ENCODE measurements at regions not wholly inside any gene's neighbourhood (a gene's known extent, or its start where the extent isn't known, plus 50 kb on each side); places are given as distances from the start of the nearest gene placed in this dataset.

GRCh38 chr6:67634199-67634598 lies 1000.9 kb upstream of the ADGRB3 start:
- no peaks in the 10 kb centered on the region for H3K9me3 Mint-ChIP-seq
- H3K27ac Mint-ChIP-seq, result no peak overlapping the region
- H3K27me3 Mint-ChIP-seq, result no peaks in the 10 kb centered on the region
- no peak for TF ChIP-seq CTCF (conservative IDR thresholded peaks at IDR 0.05)
- H3K4me3 Mint-ChIP-seq, result no peak overlapping the region
- no peaks in the 10 kb centered on the region for H3K36me3 Mint-ChIP-seq
- DNase-seq (ENCODE audit: extremely low spot score, unreplicated experiment), result no peak
- no peaks in the 10 kb centered on the region for H3K4me1 Mint-ChIP-seq (ENCODE audit: unreplicated experiment)

GRCh38 chr6:67633058-67633457 lies 1002.0 kb upstream of the ADGRB3 start:
- H3K27ac Mint-ChIP-seq, result no peak overlapping the region
- H3K27me3 Mint-ChIP-seq, result no peaks in the 10 kb centered on the region
- DNase-seq (ENCODE audit: extremely low spot score, unreplicated experiment), result no peak
- no peak overlapping the region for H3K4me3 Mint-ChIP-seq
- no peaks in the 10 kb centered on the region for H3K4me1 Mint-ChIP-seq (ENCODE audit: unreplicated experiment)
- no peak for TF ChIP-seq CTCF (conservative IDR thresholded peaks at IDR 0.05)
- H3K9me3 Mint-ChIP-seq, result no peaks in the 10 kb centered on the region
- no peaks in the 10 kb centered on the region for H3K36me3 Mint-ChIP-seq

GRCh38 chr6:67630146-67630545 lies 1004.9 kb upstream of the ADGRB3 start:
- Mint-ChIP-seq H3K27me3 (no peaks in the 10 kb centered on the region), H3K36me3 (no peaks in the 10 kb centered on the region), H3K4me1 (ENCODE audit: unreplicated experiment) (no peaks in the 10 kb centered on the region), H3K9me3 (no peaks in the 10 kb centered on the region), H3K27ac (no peak overlapping the region), H3K4me3 (no peak overlapping the region)
- no peak for DNase-seq (ENCODE audit: extremely low spot score, unreplicated experiment)
- no peak for TF ChIP-seq CTCF (conservative IDR thresholded peaks at IDR 0.05)

GRCh38 chr6:67629258-67629657 lies 1005.8 kb upstream of the ADGRB3 start:
- no peaks in the 10 kb centered on the region for H3K9me3 Mint-ChIP-seq
- DNase-seq (ENCODE audit: extremely low spot score, unreplicated experiment), result no peak
- no peaks in the 10 kb centered on the region for H3K4me1 Mint-ChIP-seq (ENCODE audit: unreplicated experiment)
- H3K27me3 Mint-ChIP-seq, result no peaks in the 10 kb centered on the region
- H3K27ac Mint-ChIP-seq, result no peak overlapping the region
- no peak for TF ChIP-seq CTCF (conservative IDR thresholded peaks at IDR 0.05)
- no peak overlapping the region for H3K4me3 Mint-ChIP-seq
- no peaks in the 10 kb centered on the region for H3K36me3 Mint-ChIP-seq

GRCh38 chr6:67615796-67616195 lies 1019.3 kb upstream of the ADGRB3 start:
- no peaks in the 10 kb centered on the region for H3K9me3 Mint-ChIP-seq
- DNase-seq (ENCODE audit: extremely low spot score, unreplicated experiment), result no peak
- TF ChIP-seq CTCF (conservative IDR thresholded peaks at IDR 0.05), result no peak
- H3K4me1 Mint-ChIP-seq (ENCODE audit: unreplicated experiment), result no peaks in the 10 kb centered on the region
- H3K4me3 Mint-ChIP-seq, result no peak overlapping the region
- H3K27ac Mint-ChIP-seq, result no peak overlapping the region
- no peaks in the 10 kb centered on the region for H3K36me3 Mint-ChIP-seq
- H3K27me3 Mint-ChIP-seq, result no peaks in the 10 kb centered on the region

GRCh38 chr6:67608099-67608749 lies 1026.9 kb upstream of the ADGRB3 start:
- Mint-ChIP-seq H3K4me3 (no peak overlapping the region), H3K4me1 (ENCODE audit: unreplicated experiment) (no peaks in the 10 kb centered on the region), H3K27ac (no peak overlapping the region), H3K27me3 (no peaks in the 10 kb centered on the region), H3K9me3 (no peaks in the 10 kb centered on the region), H3K36me3 (no peaks in the 10 kb centered on the region)
- no peak for TF ChIP-seq CTCF (conservative IDR thresholded peaks at IDR 0.05)
- DNase-seq (ENCODE audit: extremely low spot score, unreplicated experiment), result no peak
